GM12864 (cell line): ENCODE measurements at regions not wholly inside any gene's neighbourhood (a gene's known extent, or its start where the extent isn't known, plus 50 kb on each side); places are given as distances from the start of the nearest gene placed in this dataset.
"Not testable (repeated sequence)": the region's sequence is repeated elsewhere in the genome, so short reads cannot be mapped to it uniquely, and the experiment has no call there.

Experiments used
- DNase-seq: peaks from one replicate; pipeline ENCODE4 v3.0.0-alpha.2; 2011; ENCODE audit warnings: low read depth
- H3K4me3 ChIP-seq: 2 replicates; pipeline ENCODE4 v1.5.1; 2011; ENCODE audit warnings: mild to moderate bottlenecking, low read depth, low read length, control low read depth
- CTCF ChIP-seq: IDR thresholded peaks from 2 replicates; pipeline ENCODE4 v1.5.1; 2011; ENCODE audit warnings: low read depth, mild to moderate bottlenecking, moderate library complexity, low read length, control low read depth, inconsistent platforms; ENCODE audit errors: missing control alignments

- not testable (repeated sequence) for H3K4me3 ChIP-seq, DNase-seq
These were observed 97.9 kb downstream of the FAM72B start for GRCh38 chr1:121086249-121086648.

- not testable (repeated sequence) for DNase-seq
These were observed 96.9 kb downstream of the FAM72B start for GRCh38 chr1:121087221-121087620.

GRCh38 chr1:121088568-121088967 lies 95.6 kb downstream of the FAM72B start:
- not testable (repeated sequence) for H3K4me3 ChIP-seq, DNase-seq

More at GRCh38 chr1:121087221-121087620, 96.9 kb downstream of the FAM72B start:
- not testable (repeated sequence) for H3K4me3 ChIP-seq

- not testable (repeated sequence) for H3K4me3 ChIP-seq, DNase-seq
These were observed 91.7 kb downstream of the FAM72B start for GRCh38 chr1:121092329-121092968.

- not testable (repeated sequence) for H3K4me3 ChIP-seq, DNase-seq
These were observed 89.1 kb downstream of the FAM72B start for GRCh38 chr1:121095014-121095413.

- peak; percentile 4 for DNase-seq
- H3K4me3 ChIP-seq, result not testable (repeated sequence)
- TF ChIP-seq CTCF, result peak; percentile 41
These were observed 86.8 kb downstream of the FAM72B start for GRCh38 chr1:121097127-121097866.

GRCh38 chr1:121097867-121098215 lies 86.3 kb downstream of the FAM72B start:
- DNase-seq, H3K4me3 ChIP-seq: not testable (repeated sequence)

GRCh38 chr1:121109025-121109424 lies 75.1 kb downstream of the FAM72B start:
- DNase-seq, H3K4me3 ChIP-seq: not testable (repeated sequence)

- H3K4me3 ChIP-seq, DNase-seq: not testable (repeated sequence)
These were observed 67.4 kb downstream of the FAM72B start for GRCh38 chr1:121116522-121117297.

- not testable (repeated sequence) for DNase-seq, H3K4me3 ChIP-seq
These were observed 66.9 kb downstream of the FAM72B start for GRCh38 chr1:121117298-121117611.

GRCh38 chr1:121117622-121118479 lies 66.3 kb downstream of the FAM72B start:
- DNase-seq, H3K4me3 ChIP-seq: not testable (repeated sequence)
